ENCODE measurements at regions not wholly inside any gene's neighbourhood (a gene's known extent, or its start where the extent isn't known, plus 50 kb on each side); places are given as distances from the start of the nearest gene placed in this dataset.

DNA sequence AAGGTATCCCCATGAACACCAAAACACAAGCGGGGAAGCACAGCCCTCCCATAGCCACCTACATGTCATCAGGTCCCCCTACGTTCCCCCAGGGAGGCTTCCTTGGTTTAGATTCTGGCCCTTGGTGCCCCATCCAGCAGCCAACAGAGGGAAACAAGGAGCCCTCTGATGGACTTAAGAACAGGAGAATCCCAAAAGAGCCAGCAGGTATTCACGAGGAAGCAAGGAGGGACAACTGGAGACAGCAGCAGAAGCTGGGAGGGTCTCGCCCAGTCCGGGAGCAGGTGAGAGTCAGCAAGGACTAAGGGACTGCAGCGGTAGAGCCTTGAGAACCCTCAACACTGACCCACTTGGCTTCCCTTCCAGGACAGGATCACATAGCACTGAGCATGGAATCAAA, 58.4 kb upstream of the TOP1 start:
- Histone ChIP-seq H3K27ac (ENCODE audit: low read depth, low read length) (no peak overlapping the region), H3K9me3 (ENCODE audit: insufficient read depth, low read depth, low read length) (no peaks in the 10 kb centered on the region), H2AFZ (ENCODE audit: low read depth, low read length) (no peak overlapping the region), H3K4me2 (ENCODE audit: low read length) (no peak overlapping the region), H3K36me3 (ENCODE audit: insufficient read depth, low read length) (no peaks in the 10 kb centered on the region), H3K79me2 (ENCODE audit: insufficient read depth, low read length) (no peaks in the 10 kb centered on the region), H3K4me3 (ENCODE audit: insufficient read depth, low read depth, low read length) (no peak overlapping the region), H4K20me1 (ENCODE audit: insufficient read depth, low read length) (no peaks in the 10 kb centered on the region), H3K4me1 (ENCODE audit: insufficient read depth, low read length) (no peaks in the 10 kb centered on the region), H3K27me3 (ENCODE audit: insufficient read depth, low read length) (no peaks in the 10 kb centered on the region), H3K9ac (ENCODE audit: low read length) (no peak overlapping the region)
- H3K36me3 Mint-ChIP-seq (ENCODE audit: low read depth, unreplicated experiment): no peaks in the 10 kb centered on the region
- no peaks in the 10 kb centered on the region for H3K4me1 Mint-ChIP-seq (ENCODE audit: low read depth, unreplicated experiment)
- TF ChIP-seq, protein P1, sequence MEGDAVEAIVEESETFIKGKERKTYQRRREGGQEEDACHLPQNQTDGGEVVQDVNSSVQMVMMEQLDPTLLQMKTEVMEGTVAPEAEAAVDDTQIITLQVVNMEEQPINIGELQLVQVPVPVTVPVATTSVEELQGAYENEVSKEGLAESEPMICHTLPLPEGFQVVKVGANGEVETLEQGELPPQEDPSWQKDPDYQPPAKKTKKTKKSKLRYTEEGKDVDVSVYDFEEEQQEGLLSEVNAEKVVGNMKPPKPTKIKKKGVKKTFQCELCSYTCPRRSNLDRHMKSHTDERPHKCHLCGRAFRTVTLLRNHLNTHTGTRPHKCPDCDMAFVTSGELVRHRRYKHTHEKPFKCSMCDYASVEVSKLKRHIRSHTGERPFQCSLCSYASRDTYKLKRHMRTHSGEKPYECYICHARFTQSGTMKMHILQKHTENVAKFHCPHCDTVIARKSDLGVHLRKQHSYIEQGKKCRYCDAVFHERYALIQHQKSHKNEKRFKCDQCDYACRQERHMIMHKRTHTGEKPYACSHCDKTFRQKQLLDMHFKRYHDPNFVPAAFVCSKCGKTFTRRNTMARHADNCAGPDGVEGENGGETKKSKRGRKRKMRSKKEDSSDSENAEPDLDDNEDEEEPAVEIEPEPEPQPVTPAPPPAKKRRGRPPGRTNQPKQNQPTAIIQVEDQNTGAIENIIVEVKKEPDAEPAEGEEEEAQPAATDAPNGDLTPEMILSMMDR (IDR thresholded peaks at IDR 0.05; ENCODE audit: insufficient read depth, low read depth, low read length): no peak
- no peak for TF ChIP-seq EZH2 (IDR thresholded peaks at IDR 0.05; ENCODE audit: insufficient read depth, low read length)
- no peak overlapping the region for H3K4me3 Mint-ChIP-seq (ENCODE audit: unreplicated experiment)
- FAIRE-seq: no peak
- H3K27me3 Mint-ChIP-seq (ENCODE audit: low read depth, unreplicated experiment): peaks cover 13% of the 10 kb centered on the region
- no peak for DNase-seq (ENCODE audit: low read depth)
- H3K27ac Mint-ChIP-seq (ENCODE audit: unreplicated experiment): no peak overlapping the region
- peaks cover 1% of the 10 kb centered on the region for H3K9me3 Mint-ChIP-seq (ENCODE audit: unreplicated experiment)

DNA sequence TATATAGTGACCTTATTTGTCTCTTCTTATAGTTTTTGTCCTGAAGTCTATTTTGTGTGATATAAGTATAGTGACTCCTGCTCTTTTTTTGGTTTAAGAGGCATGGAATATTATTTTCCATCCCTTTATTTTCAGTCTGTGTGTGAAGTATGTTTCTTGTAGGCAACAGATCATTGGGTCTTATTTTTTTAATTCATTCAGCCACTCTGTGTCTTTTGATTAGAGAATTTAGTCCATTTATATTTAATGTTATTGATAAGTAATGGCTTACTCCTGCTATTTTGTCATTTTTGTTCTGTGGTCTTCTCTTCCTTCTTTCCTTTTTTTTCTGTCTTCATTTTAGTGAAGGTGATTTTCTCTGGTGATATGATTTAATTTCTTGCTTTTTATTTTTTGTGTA, 51.4 kb upstream of the TOP1 start:
- H3K4me2 ChIP-seq (ENCODE audit: low read length): no peak overlapping the region
- H3K27me3 ChIP-seq (ENCODE audit: insufficient read depth, low read length): no peaks in the 10 kb centered on the region
- peaks cover 9% of the 10 kb centered on the region for H3K9me3 Mint-ChIP-seq (ENCODE audit: unreplicated experiment)
- no peak overlapping the region for H3K27ac ChIP-seq (ENCODE audit: low read depth, low read length)
- no peak overlapping the region for H3K9ac ChIP-seq (ENCODE audit: low read length)
- no peaks in the 10 kb centered on the region for H3K4me1 ChIP-seq (ENCODE audit: insufficient read depth, low read length)
- peaks cover 3% of the 10 kb centered on the region for H3K9me3 ChIP-seq (ENCODE audit: insufficient read depth, low read depth, low read length)
- H4K20me1 ChIP-seq (ENCODE audit: insufficient read depth, low read length): no peaks in the 10 kb centered on the region
- H3K79me2 ChIP-seq (ENCODE audit: insufficient read depth, low read length): no peaks in the 10 kb centered on the region
- FAIRE-seq (no peak), DNase-seq (ENCODE audit: low read depth) (no peak)
- no peak overlapping the region for H2AFZ ChIP-seq (ENCODE audit: low read depth, low read length)
- no peaks in the 10 kb centered on the region for H3K4me1 Mint-ChIP-seq (ENCODE audit: low read depth, unreplicated experiment)
- H3K27ac Mint-ChIP-seq (ENCODE audit: unreplicated experiment): no peak overlapping the region
- TF ChIP-seq, protein P1 (IDR thresholded peaks at IDR 0.05; ENCODE audit: insufficient read depth, low read depth, low read length): no peak
- no peak for TF ChIP-seq EZH2 (IDR thresholded peaks at IDR 0.05; ENCODE audit: insufficient read depth, low read length)
- no peak overlapping the region for H3K4me3 ChIP-seq (ENCODE audit: insufficient read depth, low read depth, low read length)
- H3K27me3 Mint-ChIP-seq (ENCODE audit: low read depth, unreplicated experiment): peaks cover 5% of the 10 kb centered on the region
- no peaks in the 10 kb centered on the region for H3K36me3 ChIP-seq (ENCODE audit: insufficient read depth, low read length)
- H3K36me3 Mint-ChIP-seq (ENCODE audit: low read depth, unreplicated experiment): peaks cover 3% of the 10 kb centered on the region
- no peak overlapping the region for H3K4me3 Mint-ChIP-seq (ENCODE audit: unreplicated experiment)

DNA sequence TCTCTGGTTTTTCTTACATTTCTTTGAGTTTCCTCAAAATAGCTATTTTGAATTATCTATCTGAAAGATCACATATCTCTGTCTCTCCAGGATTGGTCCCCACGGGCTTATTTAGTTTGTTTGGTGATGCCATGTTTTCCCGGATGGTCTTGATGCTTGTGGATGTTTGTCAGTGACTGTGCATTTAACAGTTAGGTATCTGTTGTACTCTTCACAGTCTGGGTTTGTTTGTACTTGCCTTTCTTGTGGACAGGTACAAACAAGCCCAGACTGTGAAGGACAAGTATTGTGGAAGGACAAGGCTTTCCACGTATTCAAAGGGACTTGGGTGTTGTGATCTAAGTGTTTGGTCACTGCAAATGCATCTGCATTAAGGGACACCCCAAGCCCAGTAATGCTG, 49.9 kb upstream of the TOP1 start:
- Histone ChIP-seq H3K4me1 (ENCODE audit: insufficient read depth, low read length) (no peaks in the 10 kb centered on the region), H3K27ac (ENCODE audit: low read depth, low read length) (no peak overlapping the region), H3K9me3 (ENCODE audit: insufficient read depth, low read depth, low read length) (peaks cover 3% of the 10 kb centered on the region), H3K36me3 (ENCODE audit: insufficient read depth, low read length) (no peaks in the 10 kb centered on the region), H3K27me3 (ENCODE audit: insufficient read depth, low read length) (no peaks in the 10 kb centered on the region), H3K79me2 (ENCODE audit: insufficient read depth, low read length) (no peaks in the 10 kb centered on the region), H3K9ac (ENCODE audit: low read length) (no peak overlapping the region), H3K4me3 (ENCODE audit: insufficient read depth, low read depth, low read length) (no peak overlapping the region), H3K4me2 (ENCODE audit: low read length) (no peak overlapping the region), H4K20me1 (ENCODE audit: insufficient read depth, low read length) (no peaks in the 10 kb centered on the region), H2AFZ (ENCODE audit: low read depth, low read length) (no peak overlapping the region)
- TF ChIP-seq EZH2 (IDR thresholded peaks at IDR 0.05; ENCODE audit: insufficient read depth, low read length): no peak
- TF ChIP-seq, protein P1 (IDR thresholded peaks at IDR 0.05; ENCODE audit: insufficient read depth, low read depth, low read length): no peak
- DNase-seq (ENCODE audit: low read depth) (no peak), FAIRE-seq (no peak)
- no peaks in the 10 kb centered on the region for H3K4me1 Mint-ChIP-seq (ENCODE audit: low read depth, unreplicated experiment)
- no peak overlapping the region for H3K4me3 Mint-ChIP-seq (ENCODE audit: unreplicated experiment)
- peaks cover 5% of the 10 kb centered on the region for H3K27me3 Mint-ChIP-seq (ENCODE audit: low read depth, unreplicated experiment)
- H3K36me3 Mint-ChIP-seq (ENCODE audit: low read depth, unreplicated experiment): peaks cover 3% of the 10 kb centered on the region
- H3K27ac Mint-ChIP-seq (ENCODE audit: unreplicated experiment): no peak overlapping the region
- peaks cover 9% of the 10 kb centered on the region for H3K9me3 Mint-ChIP-seq (ENCODE audit: unreplicated experiment)
